ENCODE measurements at regions not wholly inside any gene's neighbourhood (a gene's known extent, or its start where the extent isn't known, plus 50 kb on each side); places are given as distances from the start of the nearest gene placed in this dataset.

DNA sequence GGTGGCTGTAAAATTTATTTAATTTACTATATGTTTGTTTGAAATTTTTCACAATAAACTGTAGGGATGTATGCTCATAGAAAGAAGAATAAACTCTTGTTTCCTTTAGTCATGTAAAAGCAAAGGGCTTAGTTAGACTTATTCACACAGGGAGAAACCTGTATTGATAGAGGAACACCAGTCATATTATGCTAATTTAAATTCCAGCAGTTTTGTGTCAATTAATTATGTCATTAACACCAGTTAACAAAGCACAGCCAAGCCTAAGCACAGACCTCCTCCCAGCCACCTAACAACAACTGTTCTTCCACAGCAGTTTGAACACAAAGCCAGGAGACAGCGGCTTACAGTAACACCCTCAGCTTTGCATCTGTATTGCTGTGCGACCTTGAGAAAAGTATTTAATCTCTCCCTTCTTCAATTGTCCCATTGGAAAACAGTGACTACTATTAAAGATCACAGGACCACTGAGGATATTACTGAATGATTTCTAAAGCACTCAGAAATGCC, 260.8 kb upstream of the RRP15 start:
- no peak for DNase-seq (ENCODE audit: low read depth, low spot score)

DNA sequence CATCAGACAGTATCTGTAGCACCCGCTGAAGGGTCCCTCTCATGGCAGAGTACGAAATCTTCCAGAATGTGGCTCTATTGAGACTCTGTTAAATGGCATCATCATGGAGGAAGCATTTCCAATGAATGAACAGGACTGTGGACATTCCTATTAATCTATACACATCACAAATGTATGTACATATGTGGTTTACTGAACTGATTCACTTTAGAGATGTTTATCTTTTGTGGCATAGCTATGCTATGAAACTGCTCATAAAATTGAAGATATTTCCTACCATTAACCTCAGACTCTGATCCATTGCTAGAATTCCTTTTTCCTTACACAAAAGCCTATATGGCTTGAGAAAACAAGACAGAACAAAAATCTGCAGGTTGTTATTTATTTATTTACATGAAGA, 259.6 kb upstream of the RRP15 start:
- DNase-seq (ENCODE audit: low read depth, low spot score): no peak

DNA sequence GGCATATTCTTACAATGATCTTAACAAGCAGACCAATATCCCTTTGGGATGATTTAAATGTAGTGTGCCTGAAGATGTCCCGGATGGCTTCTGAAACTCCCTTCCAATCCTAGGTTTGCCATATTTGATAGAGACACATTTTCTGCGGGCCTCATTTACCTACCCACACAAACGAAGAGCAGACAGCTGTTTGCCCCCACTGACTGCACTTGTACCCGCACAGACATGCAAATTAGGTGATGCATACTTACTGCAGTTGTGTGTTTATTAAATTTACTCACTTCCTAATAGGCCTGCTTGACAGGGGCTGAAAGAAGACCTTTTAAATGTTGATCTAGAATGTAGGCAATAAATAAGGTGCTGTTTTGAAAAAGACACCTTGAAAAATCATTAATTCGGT, 257.9 kb upstream of the RRP15 start:
- DNase-seq (ENCODE audit: low read depth, low spot score): no peak

DNA sequence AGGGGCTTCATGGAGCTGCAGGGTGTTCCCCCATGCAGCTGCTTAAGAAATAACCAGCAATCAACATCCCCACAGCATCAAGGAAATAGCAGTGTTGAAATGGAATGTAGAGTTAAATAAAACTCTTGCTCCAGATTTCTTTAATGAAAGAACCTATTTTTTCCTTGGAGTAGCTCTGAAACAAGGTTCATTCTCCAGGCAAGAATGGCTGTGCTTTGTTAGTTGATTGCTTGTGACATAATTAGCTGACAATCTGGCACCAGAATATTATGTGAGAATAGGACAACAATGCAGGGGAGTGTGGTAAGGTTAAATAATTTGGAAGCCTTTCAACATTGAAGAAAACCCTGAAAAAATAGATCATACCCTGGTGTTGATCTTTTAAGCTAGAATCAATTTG, 254.2 kb upstream of the RRP15 start:
- DNase-seq (ENCODE audit: low read depth, low spot score): no peak

DNA sequence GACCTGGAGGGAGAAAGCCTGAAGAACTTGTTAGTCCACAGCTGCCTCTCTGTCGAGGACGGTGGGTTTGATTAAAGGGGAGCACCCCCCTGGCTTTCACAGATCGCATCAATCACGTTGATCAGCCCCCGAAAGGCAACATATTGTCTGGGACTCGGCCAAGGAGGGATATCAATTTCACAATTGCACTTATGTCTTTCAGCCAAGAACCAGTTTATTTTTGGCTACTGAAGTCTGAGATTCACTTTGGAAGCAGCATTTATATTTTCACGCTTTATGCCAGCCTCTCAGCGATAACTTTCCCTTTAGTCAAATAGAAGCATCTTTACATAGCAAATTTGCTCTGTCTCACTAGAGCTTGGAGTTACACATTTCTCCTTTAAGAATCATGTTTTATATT, 253.2 kb upstream of the RRP15 start:
- DNase-seq (ENCODE audit: low read depth, low spot score): no peak

DNA sequence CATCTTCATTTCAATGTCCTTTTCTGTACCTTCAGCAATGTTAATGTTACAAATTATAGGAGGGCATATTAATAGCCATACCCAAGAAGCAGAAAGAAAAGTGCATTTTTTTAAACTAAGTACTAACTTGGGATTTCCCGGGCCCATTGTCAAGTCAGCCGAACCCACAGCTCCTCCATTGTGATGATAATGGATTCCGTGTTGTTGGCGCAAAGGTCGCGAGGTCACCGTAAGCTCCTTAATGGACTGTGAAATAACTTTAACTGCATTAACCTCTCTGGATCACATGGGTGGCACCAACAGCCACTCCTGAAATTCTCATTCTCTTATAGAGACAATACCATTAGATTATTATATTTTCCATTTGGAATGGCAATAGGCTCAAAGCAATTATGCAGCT, 250.6 kb upstream of the RRP15 start:
- DNase-seq (ENCODE audit: low read depth, low spot score): no peak

DNA sequence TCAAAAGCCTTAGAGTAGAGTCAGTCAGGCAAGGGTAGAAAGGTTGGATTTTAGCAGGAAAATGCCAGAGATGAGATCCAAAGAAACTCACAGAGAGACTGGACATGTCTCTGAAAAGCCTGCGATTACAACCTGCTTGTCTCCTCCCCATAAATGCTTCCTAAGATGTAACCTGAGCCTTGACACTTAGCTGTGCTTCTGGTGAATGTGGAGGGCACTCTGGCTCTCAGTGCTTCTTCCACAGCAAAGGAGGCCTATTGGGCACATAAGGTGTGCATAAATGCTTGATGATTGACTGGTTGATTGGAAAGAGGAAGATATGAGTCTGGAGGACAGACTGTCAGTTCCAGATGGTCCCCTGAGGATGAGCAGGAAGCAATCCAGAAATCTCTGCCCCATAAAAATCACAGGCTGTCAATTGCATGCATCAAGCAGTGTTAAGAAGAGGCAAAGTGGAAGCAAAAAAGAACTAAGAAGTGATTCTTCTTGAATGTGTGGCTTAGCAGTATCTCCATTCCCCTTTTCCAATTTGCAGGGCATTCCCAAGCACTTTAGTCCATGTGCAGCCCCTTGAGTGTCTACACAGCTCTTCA, 236.2 kb upstream of the RRP15 start:
- DNase-seq (ENCODE audit: low read depth, low spot score): no peak

DNA sequence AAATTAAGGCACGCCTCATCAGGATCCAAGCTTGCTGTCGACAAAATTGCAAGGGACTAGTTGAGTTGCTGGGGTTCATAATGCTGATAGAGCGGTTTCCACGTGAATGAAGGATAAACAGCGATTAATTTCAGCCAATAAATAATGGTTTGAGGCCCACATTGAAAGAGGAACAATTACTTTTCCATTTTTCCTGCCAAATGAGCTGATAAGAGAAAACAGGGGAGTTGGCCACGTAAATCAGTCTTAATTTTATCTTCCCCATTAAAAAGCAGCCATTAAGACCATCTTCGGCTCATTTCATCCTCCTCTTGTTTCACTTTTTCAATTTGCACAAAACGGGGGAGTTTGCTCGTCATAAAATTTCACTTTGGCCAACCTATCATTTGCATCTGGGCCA, 235.5 kb upstream of the RRP15 start:
- no peak for DNase-seq (ENCODE audit: low read depth, low spot score)

DNA sequence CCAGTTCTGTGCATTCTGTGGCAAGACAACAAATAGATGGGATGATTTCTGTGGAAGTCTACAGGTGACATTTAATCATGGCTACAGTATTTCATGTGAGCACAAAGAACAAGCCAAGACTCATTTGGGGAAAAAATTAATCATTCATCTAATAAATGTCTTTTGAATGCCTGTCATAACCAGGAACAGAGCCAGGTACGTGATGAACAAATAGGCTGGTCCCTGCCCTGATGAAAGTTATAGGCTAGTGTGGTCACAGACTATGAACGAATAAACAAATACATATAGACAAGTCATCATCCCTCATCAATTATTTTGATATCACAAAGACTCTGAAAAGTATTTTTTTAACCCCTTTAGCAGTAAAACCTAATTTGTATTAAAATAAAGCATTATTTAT, 226.4 kb upstream of the RRP15 start:
- no peak for DNase-seq (ENCODE audit: low read depth, low spot score)

DNA sequence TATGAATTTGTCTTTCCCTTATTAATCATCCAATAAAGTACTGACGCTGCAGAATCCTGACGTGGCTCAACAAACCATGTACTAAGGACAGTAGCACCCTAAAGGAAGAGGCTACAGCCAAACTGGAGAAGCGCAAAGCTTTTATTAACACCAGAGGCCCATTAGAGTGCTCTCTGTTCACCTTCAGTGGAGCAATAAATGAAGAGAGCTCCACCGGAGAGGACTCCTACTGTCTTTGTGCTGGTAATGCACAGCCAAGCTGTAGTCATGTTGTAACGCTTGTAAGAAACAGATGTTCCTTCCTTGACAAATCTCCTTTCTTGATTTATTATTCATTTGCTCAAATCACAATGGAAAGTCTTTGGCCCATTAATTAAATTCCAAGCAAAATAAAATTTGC, 220.7 kb upstream of the RRP15 start:
- no peak for DNase-seq (ENCODE audit: low read depth, low spot score)

DNA sequence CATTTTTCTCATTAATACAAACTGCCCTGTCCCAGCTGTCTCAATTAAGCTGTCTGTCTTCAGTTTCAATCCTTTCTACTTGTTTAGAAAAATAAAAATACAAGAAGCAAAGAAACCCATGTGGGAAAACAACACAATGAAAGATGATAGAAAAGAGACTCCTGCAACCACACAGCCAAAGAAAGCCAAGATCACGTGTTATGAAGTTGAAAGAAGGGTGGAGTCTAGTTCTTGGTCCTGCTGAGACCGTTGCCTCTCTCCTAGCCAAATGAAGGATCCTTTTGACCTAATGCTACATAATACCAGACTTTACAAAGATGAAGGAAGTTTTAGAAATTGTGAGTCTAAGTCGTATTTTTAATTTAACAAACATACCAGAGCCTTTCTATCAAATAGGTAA, 218.8 kb upstream of the RRP15 start:
- DNase-seq (ENCODE audit: low read depth, low spot score): no peak

DNA sequence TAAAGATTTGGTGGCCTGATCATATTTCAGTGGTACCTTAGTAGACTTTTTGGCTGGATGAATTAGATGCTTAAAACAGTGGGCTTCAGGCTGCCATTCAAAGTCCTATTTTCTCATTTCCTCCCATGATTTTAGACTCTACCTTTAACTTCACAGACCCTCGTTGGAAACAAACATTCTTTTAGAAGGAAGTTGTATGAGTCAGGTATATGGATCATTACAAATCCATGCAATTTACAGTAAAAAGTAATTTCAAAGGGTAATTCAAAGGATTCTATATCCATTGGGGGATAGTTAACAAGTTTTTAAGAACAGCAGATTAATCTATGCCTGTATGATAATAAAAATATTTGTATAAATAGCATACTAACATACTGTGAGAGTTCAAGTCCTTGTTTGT, 216.9 kb upstream of the RRP15 start:
- DNase-seq (ENCODE audit: low read depth, low spot score): no peak

DNA sequence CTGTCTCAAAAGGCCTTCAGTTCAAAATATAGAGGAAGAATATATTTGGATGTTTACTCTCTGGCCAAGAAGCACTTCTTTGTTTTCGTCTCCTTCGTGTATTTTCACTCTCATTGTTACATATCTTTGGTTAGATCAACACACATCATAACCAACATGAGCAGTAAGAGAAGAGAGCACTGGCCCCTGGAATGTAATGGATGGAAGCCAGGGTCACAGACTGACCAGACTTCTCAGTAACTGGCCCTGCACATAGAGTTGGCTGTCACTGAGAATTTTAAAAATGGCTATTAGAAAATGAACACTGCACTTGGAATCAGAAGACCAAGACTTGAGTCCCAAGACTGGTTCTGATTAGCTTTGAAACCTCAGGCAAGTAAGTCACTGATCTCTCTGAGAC, 215.9 kb upstream of the RRP15 start:
- DNase-seq (ENCODE audit: low read depth, low spot score): no peak

DNA sequence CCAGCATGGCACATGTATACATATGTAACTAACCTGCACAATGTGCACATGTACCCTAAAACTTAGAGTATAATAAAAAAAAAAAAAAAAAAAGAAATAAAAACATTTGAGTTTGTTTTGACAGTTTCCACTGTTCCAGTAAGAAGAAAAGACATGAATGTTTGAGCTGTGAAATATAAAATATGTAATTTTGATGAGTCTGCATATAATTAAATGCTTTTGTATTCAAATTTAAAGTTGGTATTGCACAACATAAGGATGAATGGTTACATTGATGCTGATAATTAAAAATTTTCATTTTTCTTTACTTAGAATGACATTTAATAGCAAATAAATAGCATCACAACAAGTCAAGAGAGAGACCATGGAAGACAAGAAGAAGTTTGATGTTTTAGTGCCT, 212.0 kb upstream of the RRP15 start:
- DNase-seq (ENCODE audit: low read depth, low spot score): no peak

DNA sequence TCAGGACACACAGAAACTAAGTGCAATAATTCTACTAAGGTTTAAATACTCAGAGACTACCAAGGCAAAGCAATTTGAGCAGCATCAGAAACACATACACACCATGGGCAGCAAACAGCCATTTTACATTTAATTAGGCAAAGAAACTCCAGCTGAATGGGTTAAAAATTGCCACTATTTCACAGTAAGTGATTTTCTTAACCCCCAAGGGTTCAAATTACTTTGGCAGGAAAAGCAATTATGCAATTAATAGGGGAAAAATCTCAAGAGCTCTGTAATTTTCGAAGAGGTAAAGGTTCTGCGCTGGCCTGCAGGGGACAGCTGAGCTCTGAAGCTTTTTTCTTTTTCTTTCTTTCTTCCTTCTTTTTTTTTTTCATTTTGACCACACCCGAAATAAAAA, 206.2 kb upstream of the RRP15 start:
- DNase-seq (ENCODE audit: low read depth, low spot score): no peak

DNA sequence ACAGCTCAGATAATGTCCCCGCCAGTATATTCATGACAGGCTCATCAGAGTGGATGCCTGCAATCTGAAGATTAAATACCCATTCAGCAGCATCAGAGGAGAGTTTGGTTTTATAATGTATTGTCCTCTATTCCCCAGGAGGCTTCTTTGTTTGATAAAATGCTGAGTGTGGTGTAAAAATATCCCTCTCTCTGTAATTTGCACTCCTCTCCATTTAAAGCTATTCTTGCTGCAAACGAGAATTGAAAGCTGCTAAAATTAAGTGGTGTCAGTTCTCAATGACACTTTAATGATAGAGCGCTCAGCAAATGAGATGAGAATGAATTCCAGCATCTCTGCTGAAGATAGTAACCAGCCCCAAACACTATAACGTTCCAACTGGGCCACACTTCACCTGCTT, 205.7 kb upstream of the RRP15 start:
- DNase-seq (ENCODE audit: low read depth, low spot score): no peak

DNA sequence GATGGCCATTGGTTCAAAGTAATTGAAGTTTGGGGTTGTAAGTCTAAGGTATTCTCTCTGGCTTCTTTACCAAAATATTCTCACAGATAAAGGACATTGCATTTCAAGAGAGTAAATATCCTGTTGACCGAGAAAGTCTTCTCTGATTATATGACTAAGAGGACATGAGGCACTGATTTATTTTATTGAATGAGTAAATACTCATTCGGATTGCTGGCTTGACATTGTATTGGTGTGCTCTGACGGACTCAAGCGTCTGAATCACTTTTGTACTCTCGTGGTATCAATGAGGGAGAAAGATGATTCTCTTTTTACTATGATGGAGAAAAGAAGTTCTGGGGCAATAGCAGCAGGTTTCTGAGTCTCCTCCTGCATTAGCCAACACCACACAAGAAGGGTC, 205.3 kb upstream of the RRP15 start:
- no peak for DNase-seq (ENCODE audit: low read depth, low spot score)

DNA sequence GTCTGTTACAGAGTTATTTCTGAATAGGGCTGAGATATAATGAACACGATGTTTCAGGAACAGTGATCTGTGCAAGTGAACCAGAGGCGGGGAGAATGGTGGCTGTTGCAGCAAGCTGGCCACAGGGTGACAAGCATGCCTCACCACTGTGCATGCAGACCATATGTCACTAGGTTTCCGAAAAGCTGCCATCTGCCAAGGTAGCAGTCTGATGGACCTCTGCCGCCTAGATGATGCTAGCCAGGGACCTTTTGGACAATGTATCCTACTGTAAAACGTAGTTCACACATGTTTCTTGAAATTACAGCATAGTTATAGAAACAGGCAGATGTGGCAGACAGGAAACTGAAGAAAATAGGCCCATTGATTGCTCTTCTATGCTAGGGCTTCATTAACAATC, 204.2 kb upstream of the RRP15 start:
- no peak for DNase-seq (ENCODE audit: low read depth, low spot score)

DNA sequence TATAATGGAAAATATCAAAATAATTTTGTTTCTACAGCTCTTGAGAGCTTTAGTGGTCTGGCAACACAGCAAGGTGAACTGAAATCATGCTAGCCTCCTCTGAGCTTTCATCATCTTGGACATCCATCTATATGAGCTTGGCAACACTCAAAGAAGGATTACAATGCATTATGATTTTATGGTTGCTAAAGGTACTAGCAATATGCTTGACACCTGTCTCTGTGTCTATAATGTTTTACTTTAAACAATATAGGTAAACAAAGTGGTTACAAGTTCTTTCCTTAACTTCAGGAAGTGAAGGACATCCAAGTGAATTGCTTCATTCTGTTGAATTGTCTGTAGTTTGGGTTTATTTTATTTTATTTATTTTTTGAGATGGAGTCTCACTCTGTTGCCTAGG, 203.7 kb upstream of the RRP15 start:
- no peak for DNase-seq (ENCODE audit: low read depth, low spot score)

DNA sequence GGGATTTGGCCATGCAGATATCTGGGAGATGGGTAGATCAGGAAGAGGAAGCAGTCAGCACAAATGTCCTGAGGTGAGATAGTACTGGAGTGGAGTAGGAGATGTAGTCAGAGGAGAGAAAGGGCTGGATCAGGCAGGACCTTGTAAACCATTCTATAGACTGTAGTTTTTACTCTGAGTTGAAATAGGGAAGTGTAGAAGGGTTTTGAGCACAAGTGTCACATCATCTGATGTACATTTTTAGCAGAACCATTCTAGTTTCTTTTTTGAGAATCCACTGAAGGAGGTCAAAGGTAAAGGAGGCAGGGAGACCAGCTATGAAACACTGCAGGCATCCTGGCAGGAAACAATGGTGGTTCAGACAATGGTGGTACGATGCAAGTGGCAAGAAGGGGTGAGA, 194.6 kb upstream of the RRP15 start:
- no peak for DNase-seq (ENCODE audit: low read depth, low spot score)

DNA sequence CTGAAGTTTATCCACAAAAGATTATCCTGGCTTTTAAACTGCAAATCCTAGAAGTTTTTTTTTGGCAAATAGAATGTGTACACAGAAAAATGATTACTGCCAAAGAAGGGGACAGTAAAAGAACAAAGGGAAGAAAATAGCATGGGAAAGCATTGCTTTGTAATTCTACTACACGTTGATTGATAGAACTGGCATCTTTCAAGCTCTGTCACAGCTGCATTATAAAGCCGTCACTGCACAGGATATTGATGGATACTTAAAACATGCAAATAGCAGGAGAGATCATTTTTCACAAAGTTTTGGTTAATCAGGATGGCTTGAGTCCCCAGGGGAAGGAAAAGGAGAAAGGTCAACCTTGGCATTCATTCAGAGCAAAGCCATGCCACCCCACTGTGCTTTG, 183.7 kb upstream of the RRP15 start:
- DNase-seq (ENCODE audit: low read depth, low spot score): no peak

DNA sequence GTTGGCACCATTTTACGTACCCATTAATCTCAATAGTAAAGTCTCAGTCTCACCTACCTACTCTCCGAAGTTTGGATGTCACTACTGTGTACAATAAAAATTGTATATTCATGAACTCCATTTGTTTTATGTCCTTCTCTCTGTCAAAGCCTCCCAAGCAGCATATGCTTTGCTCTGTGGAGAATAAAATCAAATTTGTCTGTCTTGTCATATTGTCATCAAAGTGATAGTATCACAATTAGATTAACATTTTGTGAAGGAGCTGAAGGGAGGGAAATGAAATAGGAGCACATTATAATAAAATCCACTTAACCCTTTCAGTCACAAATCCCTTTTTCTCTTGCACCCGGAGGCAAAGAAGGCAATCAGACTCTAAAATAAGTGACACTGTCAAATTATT, 177.1 kb upstream of the RRP15 start:
- DNase-seq (ENCODE audit: low read depth, low spot score): no peak

DNA sequence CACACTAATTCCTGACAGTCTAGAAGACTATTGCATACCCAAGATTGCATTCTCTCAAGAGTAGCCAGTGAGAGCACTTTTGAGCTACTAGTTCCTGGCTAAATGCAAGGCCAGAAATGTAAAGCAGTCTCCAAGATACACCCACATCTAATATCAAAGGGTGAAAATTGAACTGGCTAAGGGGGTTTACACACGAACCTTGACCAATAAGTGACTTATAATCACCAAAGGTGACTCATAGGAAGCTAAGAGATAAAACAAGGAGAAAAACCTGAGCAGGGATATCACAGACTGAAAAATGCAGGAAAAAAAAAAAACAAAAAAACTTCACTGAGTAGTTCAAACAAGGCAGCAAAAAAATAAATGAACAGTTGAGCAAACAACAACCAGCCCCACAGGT, 172.2 kb upstream of the RRP15 start:
- no peak for DNase-seq (ENCODE audit: low read depth, low spot score)

DNA sequence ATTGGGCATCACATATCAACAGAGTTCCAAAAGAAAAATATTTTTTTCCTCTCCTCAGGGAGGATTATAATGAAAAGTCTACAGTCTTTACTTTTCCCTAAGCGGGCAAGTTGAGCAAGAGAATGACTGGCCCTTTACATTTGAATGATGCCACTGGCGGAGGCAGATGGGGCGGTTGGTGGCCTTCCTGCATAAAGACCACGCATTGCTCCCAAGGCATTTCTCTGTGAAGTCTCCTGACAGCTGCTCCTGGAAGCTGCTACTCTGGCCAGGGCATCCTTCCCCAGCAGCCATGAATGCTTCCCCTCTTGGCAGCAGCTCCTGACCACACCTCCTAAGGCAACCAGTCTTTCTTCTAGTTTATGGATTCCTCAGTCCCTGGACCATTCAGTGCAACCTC, 161.1 kb upstream of the RRP15 start:
- DNase-seq (ENCODE audit: low read depth, low spot score): no peak

DNA sequence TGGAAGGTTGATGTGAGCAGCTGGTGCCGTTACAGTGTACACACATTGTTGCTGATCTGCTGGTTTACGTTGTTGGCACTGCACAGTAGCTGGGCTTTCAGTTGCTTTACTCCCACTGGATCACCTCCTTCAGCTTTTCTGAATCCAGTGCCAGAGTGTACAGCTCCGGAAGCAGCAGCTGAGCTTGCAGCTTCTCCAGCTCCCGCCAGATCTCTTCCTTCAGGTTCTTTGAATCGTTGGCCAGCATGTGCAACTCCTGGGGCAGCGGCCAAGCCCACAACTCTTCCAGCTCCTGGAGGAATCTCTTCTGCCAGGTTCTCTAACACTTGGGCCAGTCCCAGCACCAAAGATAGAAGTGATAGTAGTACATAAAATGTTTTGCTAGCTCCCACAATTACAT, 149.7 kb upstream of the RRP15 start:
- no peak for DNase-seq (ENCODE audit: low read depth, low spot score)

Measured in smooth muscle cell of the brain vasculature (primary cell).